ENCODE measurements at regions not wholly inside any gene's neighbourhood (a gene's known extent, or its start where the extent isn't known, plus 50 kb on each side); places are given as distances from the start of the nearest gene placed in this dataset.

DNA sequence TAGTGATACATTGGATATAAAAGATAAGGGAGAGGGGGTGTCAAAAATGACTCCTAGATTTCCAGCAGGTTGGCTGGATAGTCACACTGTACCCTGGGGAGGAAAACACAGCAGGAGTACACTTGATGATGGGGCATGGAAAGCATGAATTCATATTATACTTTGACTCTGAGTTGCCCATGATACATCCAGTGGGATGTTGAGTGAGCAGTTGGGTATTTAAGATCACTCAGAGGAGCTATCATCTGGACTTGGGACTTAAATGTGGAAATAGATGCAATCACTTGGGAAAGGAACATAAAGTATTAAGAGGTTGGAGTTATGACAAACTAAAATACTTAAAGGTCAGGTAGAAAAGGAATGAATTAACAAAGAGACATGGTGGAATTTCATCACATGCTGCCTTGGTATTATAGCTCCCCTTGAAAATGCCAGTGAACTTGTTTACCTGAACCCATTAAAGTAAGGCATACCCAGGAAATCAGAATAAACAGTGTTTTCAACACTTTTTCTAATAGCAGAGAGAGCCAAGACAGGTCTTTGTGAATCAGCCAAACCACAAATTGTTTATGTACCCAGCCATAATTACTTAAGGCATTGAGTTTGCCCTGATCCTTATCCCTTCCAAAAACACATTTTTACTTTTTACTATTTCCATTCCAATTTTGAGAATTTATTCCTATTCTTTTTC is 49.9 kb upstream of the ABI3BP start:
- TF ChIP-seq, protein P1, sequence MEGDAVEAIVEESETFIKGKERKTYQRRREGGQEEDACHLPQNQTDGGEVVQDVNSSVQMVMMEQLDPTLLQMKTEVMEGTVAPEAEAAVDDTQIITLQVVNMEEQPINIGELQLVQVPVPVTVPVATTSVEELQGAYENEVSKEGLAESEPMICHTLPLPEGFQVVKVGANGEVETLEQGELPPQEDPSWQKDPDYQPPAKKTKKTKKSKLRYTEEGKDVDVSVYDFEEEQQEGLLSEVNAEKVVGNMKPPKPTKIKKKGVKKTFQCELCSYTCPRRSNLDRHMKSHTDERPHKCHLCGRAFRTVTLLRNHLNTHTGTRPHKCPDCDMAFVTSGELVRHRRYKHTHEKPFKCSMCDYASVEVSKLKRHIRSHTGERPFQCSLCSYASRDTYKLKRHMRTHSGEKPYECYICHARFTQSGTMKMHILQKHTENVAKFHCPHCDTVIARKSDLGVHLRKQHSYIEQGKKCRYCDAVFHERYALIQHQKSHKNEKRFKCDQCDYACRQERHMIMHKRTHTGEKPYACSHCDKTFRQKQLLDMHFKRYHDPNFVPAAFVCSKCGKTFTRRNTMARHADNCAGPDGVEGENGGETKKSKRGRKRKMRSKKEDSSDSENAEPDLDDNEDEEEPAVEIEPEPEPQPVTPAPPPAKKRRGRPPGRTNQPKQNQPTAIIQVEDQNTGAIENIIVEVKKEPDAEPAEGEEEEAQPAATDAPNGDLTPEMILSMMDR (IDR thresholded peaks at IDR 0.05) = no peak
- Mint-ChIP-seq H3K4me3 (no peak overlapping the region), H3K4me1 (no peaks in the 10 kb centered on the region), H3K36me3 (ENCODE audit: low read depth) (no peaks in the 10 kb centered on the region), H3K27ac (no peak overlapping the region), H3K9me3 (no peaks in the 10 kb centered on the region), H3K27me3 (ENCODE audit: low read depth, poor library complexity) (peaks cover 14% of the 10 kb centered on the region)
- no peak for DNase-seq
